AG09309 (cell line): ENCODE measurements at regions not wholly inside any gene's neighbourhood (a gene's known extent, or its start where the extent isn't known, plus 50 kb on each side); places are given as distances from the start of the nearest gene placed in this dataset.
"Not testable (repeated sequence)": the region's sequence is repeated elsewhere in the genome, so short reads cannot be mapped to it uniquely, and the experiment has no call there.

Experiments used
- DNase-seq: peaks from one replicate; pipeline ENCODE4 v3.0.0-alpha.2; 2010; ENCODE audit warnings: low read depth
- H3K4me3 ChIP-seq: 2 replicates; pipeline ENCODE4 v1.5.1; 2011; ENCODE audit warnings: mild to moderate bottlenecking, low read depth, low read length, moderate library complexity; ENCODE audit not compliant: control insufficient read depth
- TF ChIP-seq, protein P1 (sequence below): IDR thresholded peaks from 2 replicates; pipeline ENCODE4 v1.5.1; 2011; ENCODE audit warnings: mild to moderate bottlenecking, low read depth, low read length, inconsistent platforms; ENCODE audit not compliant: insufficient read depth, control insufficient read depth; ENCODE audit errors: missing control alignments

DNA sequence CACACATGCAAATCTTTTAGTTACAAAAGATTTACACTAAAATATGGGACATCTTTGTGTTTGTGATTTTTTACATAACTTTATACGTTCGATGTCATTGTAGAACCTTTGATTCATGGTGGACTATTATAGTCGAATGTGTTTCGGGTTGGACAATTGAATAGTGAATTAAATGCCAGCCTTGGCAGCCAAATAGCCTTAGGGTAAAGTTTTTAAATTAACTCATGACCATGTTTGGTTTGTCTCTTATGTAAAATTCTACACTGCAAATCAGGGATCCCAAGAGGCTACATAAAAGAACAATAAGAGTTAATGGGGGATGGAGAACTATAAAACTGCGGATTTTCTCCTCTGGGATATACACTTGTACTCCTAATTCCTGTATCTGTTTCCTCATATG, 1735.6 kb upstream of the SPRY2 start:
- DNase-seq: no peak
- no peak overlapping the region for H3K4me3 ChIP-seq
- TF ChIP-seq, protein P1, sequence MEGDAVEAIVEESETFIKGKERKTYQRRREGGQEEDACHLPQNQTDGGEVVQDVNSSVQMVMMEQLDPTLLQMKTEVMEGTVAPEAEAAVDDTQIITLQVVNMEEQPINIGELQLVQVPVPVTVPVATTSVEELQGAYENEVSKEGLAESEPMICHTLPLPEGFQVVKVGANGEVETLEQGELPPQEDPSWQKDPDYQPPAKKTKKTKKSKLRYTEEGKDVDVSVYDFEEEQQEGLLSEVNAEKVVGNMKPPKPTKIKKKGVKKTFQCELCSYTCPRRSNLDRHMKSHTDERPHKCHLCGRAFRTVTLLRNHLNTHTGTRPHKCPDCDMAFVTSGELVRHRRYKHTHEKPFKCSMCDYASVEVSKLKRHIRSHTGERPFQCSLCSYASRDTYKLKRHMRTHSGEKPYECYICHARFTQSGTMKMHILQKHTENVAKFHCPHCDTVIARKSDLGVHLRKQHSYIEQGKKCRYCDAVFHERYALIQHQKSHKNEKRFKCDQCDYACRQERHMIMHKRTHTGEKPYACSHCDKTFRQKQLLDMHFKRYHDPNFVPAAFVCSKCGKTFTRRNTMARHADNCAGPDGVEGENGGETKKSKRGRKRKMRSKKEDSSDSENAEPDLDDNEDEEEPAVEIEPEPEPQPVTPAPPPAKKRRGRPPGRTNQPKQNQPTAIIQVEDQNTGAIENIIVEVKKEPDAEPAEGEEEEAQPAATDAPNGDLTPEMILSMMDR: no peak

DNA sequence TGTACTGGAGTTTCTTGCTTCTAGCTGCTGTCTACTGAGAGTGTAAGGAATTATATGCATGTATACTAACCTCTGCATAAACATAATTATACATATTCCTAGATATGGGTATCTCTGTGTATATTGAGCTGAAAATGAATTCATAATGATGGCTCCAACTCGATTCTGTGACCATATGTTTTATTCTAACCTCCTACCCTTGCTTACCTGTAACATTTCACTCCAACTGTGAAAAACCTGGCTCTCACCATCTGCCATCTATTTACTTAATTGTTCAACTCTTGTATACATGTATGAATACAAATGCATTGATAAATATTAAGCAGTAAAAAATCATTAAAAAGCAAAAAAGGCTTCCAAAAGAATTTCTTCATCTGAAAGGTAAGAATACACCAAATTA, 1729.5 kb upstream of the SPRY2 start:
- no peak for DNase-seq

DNA sequence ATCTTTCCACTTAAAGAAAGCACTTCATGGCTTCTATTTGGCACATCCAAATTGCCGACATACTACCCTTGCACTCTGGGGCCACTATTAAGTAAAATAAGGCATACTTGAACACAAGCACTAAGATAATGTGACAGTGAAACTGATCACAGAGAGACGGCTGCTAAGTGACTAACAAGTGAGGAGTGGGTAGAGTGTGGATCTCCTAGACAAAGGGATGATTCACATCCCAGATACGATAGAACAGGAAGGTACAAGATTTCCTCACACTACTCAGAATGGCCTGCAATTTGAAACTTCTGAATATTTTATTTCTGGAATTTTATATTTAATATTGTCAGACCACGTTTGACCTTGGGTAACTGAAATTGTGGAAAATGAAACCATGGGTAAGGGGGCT, 1721.8 kb upstream of the SPRY2 start:
- DNase-seq: no peak
- TF ChIP-seq, protein P1: no peak
- no peak overlapping the region for H3K4me3 ChIP-seq

More for the DNA sequence above, 1729.5 kb upstream of the SPRY2 start:
- no peak overlapping the region for H3K4me3 ChIP-seq
- TF ChIP-seq, protein P1: no peak

DNA sequence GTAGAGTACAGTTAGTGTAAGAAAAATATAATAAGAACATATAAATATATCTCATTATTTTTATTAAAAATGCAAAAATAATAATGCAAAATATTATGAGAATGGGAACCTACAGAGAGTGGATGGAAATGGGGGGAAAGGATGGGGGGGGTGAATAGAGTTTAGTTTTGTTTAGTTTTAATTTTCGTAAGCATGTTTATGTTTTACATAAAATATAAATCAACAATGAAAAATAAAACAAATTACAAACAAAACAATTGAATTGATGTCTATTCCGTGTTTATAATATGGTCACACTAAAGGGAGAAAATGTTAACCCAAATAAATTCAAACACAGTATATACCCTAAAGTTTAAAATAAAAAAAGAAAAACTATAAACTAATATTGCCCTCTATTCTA, 1717.4 kb upstream of the SPRY2 start:
- TF ChIP-seq, protein P1: no peak
- H3K4me3 ChIP-seq: no peak overlapping the region
- no peak for DNase-seq

DNA sequence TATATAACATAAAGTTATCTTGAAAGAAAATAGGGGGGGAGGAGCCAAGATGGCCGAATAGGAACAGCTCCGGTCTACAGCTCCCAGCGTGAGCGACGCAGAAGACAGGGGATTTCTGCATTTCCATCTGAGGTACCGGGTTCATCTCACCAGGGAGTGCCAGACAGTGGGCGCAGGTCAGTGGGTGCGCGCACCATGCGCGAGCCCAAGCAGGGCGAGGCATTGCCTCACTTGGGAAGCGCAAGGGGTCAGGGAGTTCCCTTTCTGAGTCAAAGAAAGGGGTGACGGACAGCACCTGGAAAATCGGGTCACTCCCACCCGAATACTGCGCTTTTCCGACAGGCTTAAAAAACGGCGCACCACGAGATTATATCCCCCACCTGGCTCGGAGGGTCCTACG, 1704.4 kb upstream of the SPRY2 start:
- not testable (repeated sequence) for DNase-seq

DNA sequence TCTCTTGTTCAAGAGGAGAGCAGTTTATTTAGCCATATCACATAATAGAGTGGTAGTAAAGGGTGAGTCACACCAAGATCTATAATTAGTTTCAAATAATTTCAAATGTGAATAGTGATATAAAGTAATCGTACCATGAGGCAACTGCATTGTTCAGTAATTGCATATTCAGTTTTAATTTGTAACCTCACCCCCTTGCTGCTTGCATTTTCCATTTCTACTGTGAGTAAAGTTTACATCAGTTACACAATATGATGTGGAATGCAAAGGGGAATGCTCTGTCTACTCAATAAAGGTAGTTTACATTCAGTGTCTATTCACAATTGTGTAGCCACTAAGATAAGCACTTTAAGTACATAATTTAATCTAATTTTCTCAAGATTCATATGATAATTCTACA, 1695.7 kb upstream of the SPRY2 start:
- TF ChIP-seq, protein P1: no peak
- no peak overlapping the region for H3K4me3 ChIP-seq
- DNase-seq: no peak

More for the DNA sequence above, 1704.4 kb upstream of the SPRY2 start:
- H3K4me3 ChIP-seq: not testable (repeated sequence)

DNA sequence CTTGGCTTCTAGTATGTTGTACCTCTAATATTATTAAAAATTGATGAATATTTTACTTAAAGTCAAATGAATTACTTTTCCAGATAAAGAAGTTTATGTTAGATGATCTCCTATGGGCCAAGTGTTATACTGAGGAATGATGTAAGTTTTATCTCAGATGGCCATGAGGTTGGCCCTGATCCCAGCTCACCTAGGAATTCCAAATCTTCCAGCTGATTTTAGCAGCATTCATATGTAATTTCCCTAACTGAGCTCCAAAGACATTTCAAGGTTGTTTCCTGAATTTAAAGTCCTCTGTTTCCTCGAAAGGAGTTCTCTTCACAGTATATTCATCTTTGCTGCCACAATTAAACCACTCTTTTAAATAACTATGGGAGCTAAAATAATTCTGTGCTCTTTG, 1670.4 kb upstream of the SPRY2 start:
- TF ChIP-seq, protein P1: no peak

More for the DNA sequence above, 1670.4 kb upstream of the SPRY2 start:
- DNase-seq: no peak
- no peak overlapping the region for H3K4me3 ChIP-seq
